Pancreas (tissue), 10 donors: ENCODE measurements at regions not wholly inside any gene's neighbourhood (a gene's known extent, or its start where the extent isn't known, plus 50 kb on each side); places are given as distances from the start of the nearest gene placed in this dataset.

ENCODE experiments used
- ATAC-seq, 4 donors: fragments of 200-7000 bp; cut with Tn5 transposase; one replicate each; pipeline versions ENCODE4 v1.8.0 to v1.9.1; 2020; ENCODE audit warnings: mild to moderate bottlenecking in 4 of 4, moderate library complexity in 4 of 4
- DNase-seq, 6 donors: peaks; one replicate each; pipeline ENCODE4 v3.0.0-alpha.2; 2020
- FAIRE-seq: peaks from 2 replicates; lab custom pipeline; 2012; peaks lifted over from hg19 to GRCh38; lab: Jason Lieb, UNC
- H3K27ac ChIP-seq, 4 donors: fragments of 200-600 bp; sonication (generic); 1 replicate in 3 of 4; 2 replicates in 1 of 4; pipeline versions ENCODE4 v1.5.0 to v1.8.0; 2020
- H3K27me3 ChIP-seq, 4 donors: fragments of 200-600 bp; one replicate each; pipeline ENCODE4 v1.8.0; 2021
- H3K36me3 ChIP-seq, 3 donors: fragments of 200-600 bp; sonication (generic) in 1 of 3; one replicate each; pipeline versions ENCODE4 v1.5.0 to v1.8.0; 2020 to 2021
- H3K4me1 ChIP-seq, 3 donors: fragments of 200-600 bp; one replicate each; pipeline ENCODE4 v1.8.0; 2021
- H3K4me3 ChIP-seq, 4 donors: fragments of 200-600 bp; sonication (generic) in 2 of 4; one replicate each; pipeline versions ENCODE4 v1.5.0 to v1.8.0; 2020 to 2021
- H3K9me3 ChIP-seq, 4 donors: fragments of 200-600 bp; one replicate each; pipeline ENCODE4 v1.8.0; 2021
- CTCF ChIP-seq, 4 donors: fragments of 200-600 bp; sonication (generic) in 3 of 4; IDR thresholded peaks; one replicate each; pipeline versions ENCODE4 v1.5.0 to v1.8.0; 2021; ENCODE audit warnings: antibody characterized with exemption in 4 of 4
- WGBS, 2 donors: extraction: QIAGEN DNeasy Blood & Tissue Kit; methylation state at CpG; one replicate each; pipeline ENCODE4 v1.1.7; 2013; 5-methylcytosine and 5-hydroxymethylcytosine counted together
- intact Hi-C, 3 donors: fragments of 100-400 bp; cut with DNase I; formaldehyde crosslinking; loops; one replicate each; pipeline versions ENCODE4 v1.11.1 to v1.14.2; 2022
- donor health status: healthy with polysubstance abuse.
- donor health status: DM: no; HTN: no; CAD: no; lungs with moderate emphysema.
- donor health status: DM: no; HTN: no; CAD: no.
- donor health status: control.
- donor health status: control.
- donor health status: Bipolar disorder and iron deficiency.
- donor health status: DM: yes; HTN: yes; CAD: no.
- donor health status: DM: no; HTN: no; CAD: no.
- donor health status: DM: no; HTN: no; CAD: no.
- donor health status: DM: yes; HTN: yes; CAD: no.

- Histone ChIP-seq H3K36me3 (no peaks in the 10 kb centered on the region), H3K4me3 (no peak overlapping the region), H3K27me3 (no peaks in the 10 kb centered on the region), H3K4me1 (peaks cover 0 to 16% (median 11%) of the 10 kb centered on the region in 3 donors), H3K9me3 (no peaks in the 10 kb centered on the region), H3K27ac (peak overlapping the region in 3 of 4 donors; percentile 6 to 63 (median 59))
- FAIRE-seq (no peak), ATAC-seq (peak in 2 of 4 donors; percentile 43 to 53), DNase-seq (no peak)
- WGBS, 2 donors: 54 to 62% methylated on average over 6 of the region's 6 CpGs
- intact Hi-C loops: no loop called here
- TF ChIP-seq CTCF (IDR thresholded peaks at IDR 0.05): no peak
Measured at GRCh38 chr17:17413215-17413792, 63.5 kb upstream of the MED9 start.

DNA sequence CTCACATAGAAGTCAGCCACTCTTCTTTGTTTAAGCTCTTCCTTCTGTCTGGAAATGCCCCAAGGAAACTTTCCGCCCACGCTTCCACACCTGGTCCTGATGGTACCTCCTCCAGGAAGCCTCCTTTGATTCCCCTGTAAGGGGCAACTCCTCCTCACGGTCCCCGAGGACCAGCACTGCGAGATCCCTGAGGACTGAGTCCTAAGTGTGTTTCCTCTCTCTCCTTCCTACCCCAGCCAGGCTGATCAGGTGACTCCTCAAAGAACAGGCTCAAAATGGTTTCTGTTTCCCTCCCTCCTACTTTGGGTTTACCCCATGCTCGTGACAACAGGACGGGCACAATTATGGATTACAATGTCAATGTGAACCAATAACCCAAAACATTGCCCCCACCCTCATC, 63.0 kb upstream of the MED9 start:
- no peak for FAIRE-seq
- peak in 2 of 4 donors; percentile 7 to 10 for ATAC-seq
- intact Hi-C loops: no loop called here

DNA sequence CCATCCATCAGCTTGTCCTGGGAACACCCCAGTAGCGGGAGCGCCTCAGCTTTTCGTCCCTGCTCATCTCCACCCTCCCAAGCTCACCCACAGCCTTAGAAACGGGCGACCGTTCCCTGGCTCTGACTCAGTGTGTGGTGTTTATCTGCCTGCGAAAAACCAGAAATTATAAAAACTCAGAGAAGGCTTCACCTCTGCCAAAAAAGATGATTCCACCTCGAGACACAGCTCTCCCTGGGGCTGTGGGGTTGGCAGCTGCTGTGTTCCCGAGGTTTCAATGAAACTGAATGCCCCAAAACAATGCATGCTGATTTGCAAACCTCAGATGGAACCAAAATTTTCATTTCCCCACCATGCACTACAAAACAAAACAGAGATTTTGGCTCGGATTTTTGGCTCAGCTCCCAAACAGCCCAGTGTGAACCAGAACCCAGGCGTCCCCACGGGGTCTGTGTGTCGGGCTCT, 62.4 kb upstream of the MED9 start:
- no peak overlapping the region for H3K4me3 ChIP-seq
- no peaks in the 10 kb centered on the region for H3K36me3 ChIP-seq
- peak overlapping the region in 2 of 4 donors; percentile 59 to 63 for H3K27ac ChIP-seq
- H3K4me1 ChIP-seq: peaks cover 0 to 12% (median 5%) of the 10 kb centered on the region in 3 donors
- TF ChIP-seq CTCF (IDR thresholded peaks at IDR 0.05): no peak
- WGBS, 2 donors: 37 to 51% methylated on average over 13 of the region's 13 CpGs
- DNase-seq (no peak), ATAC-seq (peak in 2 of 4 donors; percentile 2 to 15), FAIRE-seq (no peak)
- H3K27me3 ChIP-seq: no peaks in the 10 kb centered on the region
- intact Hi-C loops: no loop called here
- no peaks in the 10 kb centered on the region for H3K9me3 ChIP-seq

More for the DNA sequence above, 63.0 kb upstream of the MED9 start:
- peaks cover 0 to 14% (median 7%) of the 10 kb centered on the region in 3 donors for H3K4me1 ChIP-seq
- no peaks in the 10 kb centered on the region for H3K36me3 ChIP-seq
- no peak for DNase-seq
- no peaks in the 10 kb centered on the region for H3K27me3 ChIP-seq
- peak overlapping the region in 3 of 4 donors; percentile 6 to 63 (median 59) for H3K27ac ChIP-seq
- no peak overlapping the region for H3K4me3 ChIP-seq
- 41 to 43% methylated on average over 7 of the region's 7 CpGs for WGBS, 2 donors
- no peak for TF ChIP-seq CTCF (IDR thresholded peaks at IDR 0.05)
- H3K9me3 ChIP-seq: no peaks in the 10 kb centered on the region

- H3K36me3 ChIP-seq: no peaks in the 10 kb centered on the region
- H3K27me3 ChIP-seq: no peaks in the 10 kb centered on the region
- DNase-seq (no peak), ATAC-seq (no peak), FAIRE-seq (no peak)
- WGBS, 2 donors: 76 to 83% methylated on average over 3 of the region's 3 CpGs
- no peaks in the 10 kb centered on the region for H3K9me3 ChIP-seq
- H3K4me3 ChIP-seq: no peak overlapping the region
- H3K4me1 ChIP-seq: peaks cover 0 to 12% (median 5%) of the 10 kb centered on the region in 3 donors
- no peak overlapping the region for H3K27ac ChIP-seq
- no peak for TF ChIP-seq CTCF (IDR thresholded peaks at IDR 0.05)
- intact Hi-C loops: no loop called here
Measured at GRCh38 chr17:17415006-17415405, 61.8 kb upstream of the MED9 start.

DNA sequence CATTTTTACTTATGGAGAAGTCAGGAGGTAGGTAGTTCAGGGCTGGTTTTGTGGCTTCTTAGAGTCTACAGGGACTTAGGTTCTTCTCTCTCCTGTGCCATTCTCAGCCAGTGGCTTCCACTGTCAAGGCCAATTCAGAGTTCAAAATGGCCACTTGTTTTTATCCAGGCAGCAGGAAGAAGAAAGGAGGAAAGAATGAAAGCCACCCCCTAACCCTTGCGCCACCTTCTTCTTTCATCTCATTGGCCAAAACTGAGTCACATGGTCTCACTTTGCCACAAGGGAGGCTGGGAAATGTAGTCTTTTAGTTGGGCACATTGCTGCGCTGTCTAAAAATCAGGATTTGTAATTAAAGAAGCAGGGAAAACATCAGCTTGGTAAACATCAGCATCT, 60.8 kb upstream of the MED9 start:
- Histone ChIP-seq H3K36me3 (no peaks in the 10 kb centered on the region), H3K4me1 (peaks cover 0 to 12% (median 5%) of the 10 kb centered on the region in 3 donors), H3K4me3 (no peak overlapping the region), H3K27me3 (no peaks in the 10 kb centered on the region), H3K9me3 (no peaks in the 10 kb centered on the region), H3K27ac (peak overlapping the region in 2 of 4 donors; percentile 25 to 26)
- FAIRE-seq (no peak), ATAC-seq (peak; percentile 44 to 70 (median 58)), DNase-seq (no peak)
- intact Hi-C loops: no loop called here
- TF ChIP-seq CTCF (IDR thresholded peaks at IDR 0.05): no peak
- 91 to 93% methylated on average over 2 of the region's 2 CpGs for whole genome bisulfite sequencing, 2 donors
